HepG2 (cell line): ENCODE measurements at regions not wholly inside any gene's neighbourhood (a gene's known extent, or its start where the extent isn't known, plus 50 kb on each side); places are given as distances from the start of the nearest gene placed in this dataset.

Source experiments
- ATAC-seq: fragments of 200-7000 bp; cut with Tn5 transposase; 3 replicates; pipeline ENCODE4 v1.9.1; 2020; ENCODE audit warnings: mild to moderate bottlenecking, moderate library complexity
- BruUV-seq: library from RNA; stranded (reverse); fragments of 400-500 nt; replicated peaks from 2 replicates; lab custom pipeline; 2021; lab: Mats Ljungman, UMichigan
- CTCF ChIA-PET: fragments of 300-600 bp; formaldehyde crosslinking; extraction: SDS; loops from one replicate; lab custom pipeline; 2021; ENCODE audit warnings: low total read pairs, inconsistent platforms, low intra/inter-chr PET ratio; lab: Yijun Ruan, JAX
- POLR2A ChIA-PET: fragments of 350-600 bp; sonication (Branson Sonifier 250); formaldehyde crosslinking; loops from one replicate; lab custom pipeline; 2020; ENCODE audit warnings: antibody characterized with exemption, inconsistent platforms; lab: Yijun Ruan, JAX
- DNase-seq: peaks from one replicate; pipeline ENCODE4 v3.0.0-alpha.2; 2015; ENCODE audit warnings: low spot score
- FAIRE-seq: peaks from 3 replicates; lab custom pipeline; 2011; peaks lifted over from hg19 to GRCh38; lab: Jason Lieb, UNC
- H2AFZ ChIP-seq: one replicate; pipeline ENCODE4 v1.6.1; 2011; ENCODE audit warnings: low read length, inconsistent platforms
- H3K27ac ChIP-seq: fragments of 300-600 bp; 3 replicates; pipeline ENCODE4 v1.8.0; 2011; ENCODE audit warnings: mixed run types, mild to moderate bottlenecking, mixed read lengths, low read length, inconsistent platforms; ENCODE audit not compliant: insufficient read depth; ENCODE audit errors: extremely low read length
- H3K27me3 ChIP-seq, 2 experiments: fragments of 200-600 bp in 1 of 2; 2 replicates in 1 of 2; 3 replicates in 1 of 2; pipeline versions ENCODE4 v1.6.0 to v1.8.0; 2011; ENCODE audit warnings: low read length in 2 of 2, mild to moderate bottlenecking in 2 of 2, moderate library complexity in 2 of 2, inconsistent platforms in 1 of 2; ENCODE audit not compliant: insufficient read depth in 2 of 2, control insufficient read depth in 1 of 2
- H3K36me3 ChIP-seq, 2 experiments: fragments of 200-600 bp in 1 of 2; replicated peaks in 1 of 2; 2 replicates in 1 of 2; 3 replicates in 1 of 2; pipeline versions ENCODE4 v1.5.1 to v1.8.0; 2011; ENCODE audit warnings: low read length in 2 of 2, inconsistent platforms in 1 of 2; ENCODE audit not compliant: insufficient read depth in 2 of 2, control insufficient read depth in 1 of 2
- H3K4me1 ChIP-seq: 2 replicates; pipeline ENCODE4 v1.5.1; 2012; ENCODE audit warnings: low read length, inconsistent platforms; ENCODE audit not compliant: insufficient read depth
- H3K4me2 ChIP-seq: 2 replicates; pipeline ENCODE4 v1.6.0; 2011; ENCODE audit warnings: low read depth, low read length, inconsistent platforms
- H3K4me3 ChIP-seq, 3 experiments: fragments of 200-600 bp in 1 of 3; sonication (generic), shearing (Covaris generic) in 1 of 3; replicated peaks in 1 of 3; 2 replicates each; pipeline ENCODE4 v1.5.1; 2011 to 2016; ENCODE audit warnings: low read length in 3 of 3, inconsistent platforms in 2 of 3, low read depth in 2 of 3, mild to moderate bottlenecking in 2 of 3, control low read depth in 1 of 3, mixed read lengths in 1 of 3; ENCODE audit not compliant: insufficient read depth in 1 of 3
- H3K79me2 ChIP-seq: one replicate; pipeline ENCODE4 v1.6.1; 2011; ENCODE audit warnings: low read length, inconsistent platforms; ENCODE audit not compliant: insufficient read depth
- H3K9ac ChIP-seq: 2 replicates; pipeline ENCODE4 v1.6.0; 2011; ENCODE audit warnings: mild to moderate bottlenecking, low read depth, low read length, inconsistent platforms; ENCODE audit not compliant: insufficient read depth
- H3K9me3 ChIP-seq: 2 replicates; pipeline ENCODE4 v1.5.1; 2012; ENCODE audit warnings: mild to moderate bottlenecking, low read length
- H4K20me1 ChIP-seq: 2 replicates; pipeline ENCODE4 v1.6.0; 2011; ENCODE audit warnings: inconsistent platforms, mild to moderate bottlenecking, low read length, moderate library complexity; ENCODE audit not compliant: insufficient read depth
- ARHGAP35 ChIP-seq: sonication (generic); formaldehyde crosslinking; IDR thresholded peaks from 2 replicates; pipeline ENCODE4 v1.9.0; 2022; ENCODE audit warnings: mild to moderate bottlenecking, inconsistent platforms, moderate library complexity, missing genetic modification reagents, borderline replicate concordance
- CBX2 ChIP-seq, 2 experiments: fragments of 200-600 bp in 1 of 2; sonication (generic); formaldehyde crosslinking in 1 of 2; IDR thresholded peaks; 2 replicates each; pipeline versions ENCODE4 v1.7.0 to v1.8.1; 2018 to 2022; ENCODE audit warnings: low read depth in 2 of 2, low read length in 1 of 2, mild to moderate bottlenecking in 1 of 2, missing genetic modification reagents in 1 of 2
- KDM5B ChIP-seq: sonication (generic); formaldehyde crosslinking; IDR thresholded peaks from 2 replicates; pipeline ENCODE4 v1.4.0; 2020; ENCODE audit warnings: missing genetic modification reagents, mild to moderate bottlenecking, borderline replicate concordance
- KLF12 ChIP-seq: sonication (generic); formaldehyde crosslinking; IDR thresholded peaks from 2 replicates; pipeline ENCODE4 v1.4.0; 2020; ENCODE audit warnings: missing genetic modification reagents, borderline replicate concordance
- MAFG ChIP-seq: sonication (generic); formaldehyde crosslinking; IDR thresholded peaks from 2 replicates; pipeline ENCODE4 v1.5.1; 2020; ENCODE audit warnings: mild to moderate bottlenecking, missing genetic modification reagents
- MED13 ChIP-seq: sonication (generic); formaldehyde crosslinking; IDR thresholded peaks from 2 replicates; pipeline ENCODE4 v1.5.0; 2020; ENCODE audit warnings: missing genetic modification reagents
- NFRKB ChIP-seq: fragments of 450-650 bp; IDR thresholded peaks from 2 replicates; pipeline ENCODE4 v1.6.1; 2017
- NFYB ChIP-seq: sonication (generic); formaldehyde crosslinking; IDR thresholded peaks from 2 replicates; pipeline ENCODE4 v1.4.0; 2020; ENCODE audit warnings: missing genetic modification reagents
- SAFB2 ChIP-seq: sonication (generic); formaldehyde crosslinking; IDR thresholded peaks from 2 replicates; pipeline ENCODE4 v1.5.1; 2020; ENCODE audit warnings: missing genetic modification reagents, low read depth, mild to moderate bottlenecking, borderline replicate concordance
- SP140L ChIP-seq: sonication (generic); formaldehyde crosslinking; IDR thresholded peaks from 2 replicates; pipeline ENCODE4 v1.4.0; 2020; ENCODE audit warnings: missing genetic modification reagents, borderline replicate concordance
- WIZ ChIP-seq: sonication (generic); formaldehyde crosslinking; IDR thresholded peaks from 2 replicates; pipeline ENCODE4 v1.5.1; 2020; ENCODE audit warnings: mild to moderate bottlenecking, missing genetic modification reagents
- ZNF333 ChIP-seq: sonication (generic); formaldehyde crosslinking; IDR thresholded peaks from 2 replicates; pipeline ENCODE4 v1.4.0; 2020; ENCODE audit warnings: mild to moderate bottlenecking, missing genetic modification reagents, borderline replicate concordance
- ZNF619 ChIP-seq: sonication (generic); formaldehyde crosslinking; IDR thresholded peaks from 2 replicates; pipeline ENCODE4 v1.4.0; 2020; ENCODE audit warnings: mild to moderate bottlenecking, missing genetic modification reagents
- WGBS: methylation state at CpG from one replicate; pipeline ENCODE4 v1.1.6; 2017; ENCODE audit warnings: low lambda C conversion rate; 5-methylcytosine and 5-hydroxymethylcytosine counted together
- in situ Hi-C: cut with HindIII; loops from 2 replicates; pipeline ENCODE4 v1.10.0; 2017; ENCODE audit warnings: low pct_unique_long_range_greater_than_20kb; ENCODE audit not compliant: extremely low pct_ligation_motif_present
- intact Hi-C: fragments of 100-400 bp; cut with micrococcal nuclease; formaldehyde crosslinking; loops from one replicate; pipeline ENCODE4 v1.10.0; 2022; ENCODE audit not compliant: unreplicated experiment
- TF ChIP-seq, protein P1 (sequence below): sonication (generic); formaldehyde crosslinking; IDR thresholded peaks from 2 replicates; pipeline ENCODE4 v1.8.0; 2023; ENCODE audit warnings: mild to moderate bottlenecking, missing genetic modification reagents
- TF ChIP-seq, protein P2 (sequence below): sonication (generic); formaldehyde crosslinking; IDR thresholded peaks from 2 replicates; pipeline ENCODE4 v1.4.0; 2020; ENCODE audit warnings: mild to moderate bottlenecking, low read depth, missing genetic modification reagents
- TF ChIP-seq, protein P3 (sequence below): IDR thresholded peaks from 2 replicates; pipeline ENCODE4 v1.6.1; 2016
- TF ChIP-seq, protein P4 (sequence below): sonication (generic); formaldehyde crosslinking; IDR thresholded peaks from 2 replicates; pipeline ENCODE4 v1.4.0; 2020; ENCODE audit warnings: missing genetic modification reagents
- TF ChIP-seq, protein P5 (sequence below): sonication (generic); formaldehyde crosslinking; IDR thresholded peaks from 2 replicates; pipeline ENCODE4 v1.9.0; 2021; ENCODE audit warnings: missing genetic modification reagents, borderline replicate concordance

DNA sequence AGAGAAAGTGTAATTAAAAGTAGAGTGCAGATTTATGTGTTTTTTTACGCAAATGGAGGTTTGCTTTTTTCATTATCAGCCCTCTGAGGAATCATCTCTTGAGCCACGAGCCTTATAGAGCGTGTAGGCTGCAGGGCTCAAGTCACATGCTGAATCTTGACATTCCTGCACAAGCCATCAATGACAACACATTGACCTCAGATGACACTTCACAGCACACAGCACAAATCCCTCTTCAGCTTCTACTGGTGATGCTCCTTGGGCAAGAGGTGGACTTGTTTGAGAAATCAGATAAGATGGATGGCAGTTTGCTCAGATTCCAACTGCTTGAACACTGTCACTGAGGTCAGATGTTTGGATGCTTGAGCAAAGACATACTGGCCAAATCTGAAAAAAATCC, 250.6 kb downstream of the SNCA start (continued):
- TF ChIP-seq, protein P1, sequence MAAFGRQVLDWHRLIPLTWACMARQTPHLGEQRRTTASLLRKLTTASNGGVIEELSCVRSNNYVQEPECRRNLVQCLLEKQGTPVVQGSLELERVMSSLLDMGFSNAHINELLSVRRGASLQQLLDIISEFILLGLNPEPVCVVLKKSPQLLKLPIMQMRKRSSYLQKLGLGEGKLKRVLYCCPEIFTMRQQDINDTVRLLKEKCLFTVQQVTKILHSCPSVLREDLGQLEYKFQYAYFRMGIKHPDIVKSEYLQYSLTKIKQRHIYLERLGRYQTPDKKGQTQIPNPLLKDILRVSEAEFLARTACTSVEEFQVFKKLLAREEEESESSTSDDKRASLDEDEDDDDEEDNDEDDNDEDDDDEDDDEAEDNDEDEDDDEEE, result no peak
- TF ChIP-seq ZNF619 (CRISPR knock-in tag) (no peak), ARHGAP35 (CRISPR knock-in tag) (no peak), MED13 (no peak), ZNF333 (CRISPR knock-in tag) (no peak)
- TF ChIP-seq, protein P2, sequence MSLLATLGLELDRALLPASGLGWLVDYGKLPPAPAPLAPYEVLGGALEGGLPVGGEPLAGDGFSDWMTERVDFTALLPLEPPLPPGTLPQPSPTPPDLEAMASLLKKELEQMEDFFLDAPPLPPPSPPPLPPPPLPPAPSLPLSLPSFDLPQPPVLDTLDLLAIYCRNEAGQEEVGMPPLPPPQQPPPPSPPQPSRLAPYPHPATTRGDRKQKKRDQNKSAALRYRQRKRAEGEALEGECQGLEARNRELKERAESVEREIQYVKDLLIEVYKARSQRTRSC (CRISPR knock-in tag), result no peak
- TF ChIP-seq, protein P3, sequence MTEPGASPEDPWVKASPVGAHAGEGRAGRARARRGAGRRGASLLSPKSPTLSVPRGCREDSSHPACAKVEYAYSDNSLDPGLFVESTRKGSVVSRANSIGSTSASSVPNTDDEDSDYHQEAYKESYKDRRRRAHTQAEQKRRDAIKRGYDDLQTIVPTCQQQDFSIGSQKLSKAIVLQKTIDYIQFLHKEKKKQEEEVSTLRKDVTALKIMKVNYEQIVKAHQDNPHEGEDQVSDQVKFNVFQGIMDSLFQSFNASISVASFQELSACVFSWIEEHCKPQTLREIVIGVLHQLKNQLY, result no peak

DNA sequence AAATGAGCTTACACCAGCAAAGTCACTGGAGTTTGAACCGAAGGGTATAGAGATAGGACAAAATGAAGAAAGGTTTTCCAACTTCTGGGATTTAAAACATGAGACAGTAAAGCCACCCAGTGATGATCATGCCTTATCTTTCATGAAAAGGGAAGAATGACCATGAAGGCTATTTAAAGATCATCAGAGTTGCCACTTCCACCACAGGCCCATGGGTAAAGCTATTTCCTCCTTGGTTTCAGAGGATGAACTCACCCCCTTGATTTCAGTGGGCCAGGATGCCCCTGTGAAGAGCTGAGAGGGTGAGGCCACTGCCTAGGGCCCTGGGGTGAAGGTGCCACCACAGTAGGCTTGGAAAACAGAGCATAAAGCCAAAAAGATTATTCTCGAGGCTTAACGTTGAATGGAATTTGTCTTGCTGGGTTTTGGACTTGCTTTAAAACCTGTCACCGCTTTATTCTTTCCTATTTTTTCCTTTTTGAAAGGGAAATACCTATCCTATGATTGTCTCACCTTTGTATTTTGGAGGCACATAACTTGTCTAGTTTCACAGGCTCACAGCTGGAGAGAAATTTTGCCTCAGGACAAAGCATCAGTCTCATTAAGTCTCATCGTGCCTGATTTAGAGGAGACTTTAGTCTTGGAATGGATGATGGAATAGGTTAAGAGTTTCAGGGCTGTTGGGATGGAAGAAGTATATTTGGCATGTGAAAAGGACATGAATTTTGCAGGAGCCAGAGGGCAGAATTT, 254.0 kb downstream of the SNCA start:
- Histone ChIP-seq H3K36me3 (no peaks in the 10 kb centered on the region), H3K27ac (no peak overlapping the region), H3K79me2 (no peaks in the 10 kb centered on the region), H3K9me3 (no peaks in the 10 kb centered on the region), H2AFZ (no peak overlapping the region), H3K4me1 (no peaks in the 10 kb centered on the region), H3K9ac (no peak overlapping the region), H3K27me3 (no peaks in the 10 kb centered on the region), H3K4me3 (no peak overlapping the region), H4K20me1 (no peaks in the 10 kb centered on the region), H3K4me2 (no peak overlapping the region)
- in situ Hi-C loops, result no loop called here
- no TSS peak for BruUV-seq
- WGBS, result 0% methylated on average over 5 of the region's 5 CpGs
- ChIA-PET POLR2A (no interaction called here), CTCF (no interaction called here)
- no peak for DNase-seq
- intact Hi-C loops, result no loop called here
- no peak for FAIRE-seq
- no peak for ATAC-seq
- TF ChIP-seq KLF12 (CRISPR knock-in tag), result no peak
- no peak for TF ChIP-seq NFYB
- no peak for TF ChIP-seq NFRKB
- TF ChIP-seq, protein P4, sequence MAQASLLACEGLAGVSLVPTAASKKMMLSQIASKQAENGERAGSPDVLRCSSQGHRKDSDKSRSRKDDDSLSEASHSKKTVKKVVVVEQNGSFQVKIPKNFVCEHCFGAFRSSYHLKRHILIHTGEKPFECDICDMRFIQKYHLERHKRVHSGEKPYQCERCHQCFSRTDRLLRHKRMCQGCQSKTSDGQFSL, result no peak
- TF ChIP-seq SP140L (CRISPR knock-in tag), result no peak
- no peak for TF ChIP-seq KDM5B
- no peak for TF ChIP-seq CBX2 (IDR thresholded peaks at IDR 0.05; ENCODE audit: low read depth, low read length)
- no peak for TF ChIP-seq CBX2 (CRISPR knock-in tag; IDR thresholded peaks at IDR 0.05; ENCODE audit: low read depth)
- TF ChIP-seq, protein P5, sequence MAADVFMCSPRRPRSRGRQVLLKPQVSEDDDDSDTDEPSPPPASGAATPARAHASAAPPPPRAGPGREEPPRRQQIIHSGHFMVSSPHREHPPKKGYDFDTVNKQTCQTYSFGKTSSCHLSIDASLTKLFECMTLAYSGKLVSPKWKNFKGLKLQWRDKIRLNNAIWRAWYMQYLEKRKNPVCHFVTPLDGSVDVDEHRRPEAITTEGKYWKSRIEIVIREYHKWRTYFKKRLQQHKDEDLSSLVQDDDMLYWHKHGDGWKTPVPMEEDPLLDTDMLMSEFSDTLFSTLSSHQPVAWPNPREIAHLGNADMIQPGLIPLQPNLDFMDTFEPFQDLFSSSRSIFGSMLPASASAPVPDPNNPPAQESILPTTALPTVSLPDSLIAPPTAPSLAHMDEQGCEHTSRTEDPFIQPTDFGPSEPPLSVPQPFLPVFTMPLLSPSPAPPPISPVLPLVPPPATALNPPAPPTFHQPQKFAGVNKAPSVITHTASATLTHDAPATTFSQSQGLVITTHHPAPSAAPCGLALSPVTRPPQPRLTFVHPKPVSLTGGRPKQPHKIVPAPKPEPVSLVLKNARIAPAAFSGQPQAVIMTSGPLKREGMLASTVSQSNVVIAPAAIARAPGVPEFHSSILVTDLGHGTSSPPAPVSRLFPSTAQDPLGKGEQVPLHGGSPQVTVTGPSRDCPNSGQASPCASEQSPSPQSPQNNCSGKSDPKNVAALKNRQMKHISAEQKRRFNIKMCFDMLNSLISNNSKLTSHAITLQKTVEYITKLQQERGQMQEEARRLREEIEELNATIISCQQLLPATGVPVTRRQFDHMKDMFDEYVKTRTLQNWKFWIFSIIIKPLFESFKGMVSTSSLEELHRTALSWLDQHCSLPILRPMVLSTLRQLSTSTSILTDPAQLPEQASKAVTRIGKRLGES (CRISPR knock-in tag), result no peak
- TF ChIP-seq SAFB2 (CRISPR knock-in tag), result no peak
- no peak for TF ChIP-seq MAFG (CRISPR knock-in tag)
- no peak for TF ChIP-seq WIZ (CRISPR knock-in tag)
